ENCODE measurements at regions not wholly inside any gene's neighbourhood (a gene's known extent, or its start where the extent isn't known, plus 50 kb on each side); places are given as distances from the start of the nearest gene placed in this dataset.
"Not testable (repeated sequence)": the region's sequence is repeated elsewhere in the genome, so short reads cannot be mapped to it uniquely, and the experiment has no call there.

DNA sequence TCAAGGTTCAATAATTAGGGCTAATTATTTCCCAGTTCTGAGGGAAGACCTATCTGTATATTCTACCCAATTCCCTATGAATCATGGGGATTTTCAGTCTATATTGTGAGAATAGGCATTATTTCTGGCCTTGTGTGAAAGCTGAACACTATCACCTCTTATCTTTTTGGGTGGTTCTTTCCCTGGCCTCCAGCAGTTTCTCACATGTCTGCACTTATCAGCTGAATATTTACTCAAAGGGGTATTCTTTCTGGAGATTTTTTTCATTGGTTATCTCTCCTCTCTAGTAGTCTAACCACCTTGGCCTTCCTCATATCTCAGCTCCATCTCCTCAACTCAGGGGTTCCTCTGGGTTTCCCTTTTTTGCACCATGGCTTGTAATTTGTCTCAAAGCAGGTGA is 64.9 kb upstream of the LIFR start:
- H4K20me1 ChIP-seq (ENCODE audit: insufficient read depth, low read length) = no peaks in the 10 kb centered on the region
- no peaks in the 10 kb centered on the region for H3K9me3 Mint-ChIP-seq (ENCODE audit: unreplicated experiment)
- H3K4me1 ChIP-seq (ENCODE audit: insufficient read depth, low read length) = no peaks in the 10 kb centered on the region
- H3K9me3 ChIP-seq (ENCODE audit: insufficient read depth, low read depth, low read length) = no peaks in the 10 kb centered on the region
- no peak overlapping the region for H3K4me3 Mint-ChIP-seq (ENCODE audit: unreplicated experiment)
- no peak for TF ChIP-seq EZH2 (IDR thresholded peaks at IDR 0.05; ENCODE audit: insufficient read depth, low read length)
- TF ChIP-seq, protein P1, sequence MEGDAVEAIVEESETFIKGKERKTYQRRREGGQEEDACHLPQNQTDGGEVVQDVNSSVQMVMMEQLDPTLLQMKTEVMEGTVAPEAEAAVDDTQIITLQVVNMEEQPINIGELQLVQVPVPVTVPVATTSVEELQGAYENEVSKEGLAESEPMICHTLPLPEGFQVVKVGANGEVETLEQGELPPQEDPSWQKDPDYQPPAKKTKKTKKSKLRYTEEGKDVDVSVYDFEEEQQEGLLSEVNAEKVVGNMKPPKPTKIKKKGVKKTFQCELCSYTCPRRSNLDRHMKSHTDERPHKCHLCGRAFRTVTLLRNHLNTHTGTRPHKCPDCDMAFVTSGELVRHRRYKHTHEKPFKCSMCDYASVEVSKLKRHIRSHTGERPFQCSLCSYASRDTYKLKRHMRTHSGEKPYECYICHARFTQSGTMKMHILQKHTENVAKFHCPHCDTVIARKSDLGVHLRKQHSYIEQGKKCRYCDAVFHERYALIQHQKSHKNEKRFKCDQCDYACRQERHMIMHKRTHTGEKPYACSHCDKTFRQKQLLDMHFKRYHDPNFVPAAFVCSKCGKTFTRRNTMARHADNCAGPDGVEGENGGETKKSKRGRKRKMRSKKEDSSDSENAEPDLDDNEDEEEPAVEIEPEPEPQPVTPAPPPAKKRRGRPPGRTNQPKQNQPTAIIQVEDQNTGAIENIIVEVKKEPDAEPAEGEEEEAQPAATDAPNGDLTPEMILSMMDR (IDR thresholded peaks at IDR 0.05; ENCODE audit: insufficient read depth, low read depth, low read length) = no peak
- no peaks in the 10 kb centered on the region for H3K27me3 Mint-ChIP-seq (ENCODE audit: low read depth, unreplicated experiment)
- H3K79me2 ChIP-seq (ENCODE audit: insufficient read depth, low read length) = no peaks in the 10 kb centered on the region
- no peak overlapping the region for H2AFZ ChIP-seq (ENCODE audit: low read depth, low read length)
- H3K4me2 ChIP-seq (ENCODE audit: low read length) = no peak overlapping the region
- H3K36me3 Mint-ChIP-seq (ENCODE audit: low read depth, unreplicated experiment) = no peaks in the 10 kb centered on the region
- H3K27me3 ChIP-seq (ENCODE audit: insufficient read depth, low read length) = no peaks in the 10 kb centered on the region
- DNase-seq (ENCODE audit: low read depth) (no peak), FAIRE-seq (no peak)
- no peak overlapping the region for H3K4me3 ChIP-seq (ENCODE audit: insufficient read depth, low read depth, low read length)
- H3K4me1 Mint-ChIP-seq (ENCODE audit: low read depth, unreplicated experiment) = peaks cover 1% of the 10 kb centered on the region
- no peak overlapping the region for H3K27ac ChIP-seq (ENCODE audit: low read depth, low read length)
- no peak overlapping the region for H3K9ac ChIP-seq (ENCODE audit: low read length)
- no peaks in the 10 kb centered on the region for H3K36me3 ChIP-seq (ENCODE audit: insufficient read depth, low read length)
- H3K27ac Mint-ChIP-seq (ENCODE audit: unreplicated experiment) = no peak overlapping the region

GRCh38 chr5:38621840-38622437 is 65.5 kb upstream of the LIFR start:
- Histone ChIP-seq H2AFZ (ENCODE audit: low read depth, low read length) (no peak overlapping the region), H3K4me3 (ENCODE audit: insufficient read depth, low read depth, low read length) (no peak overlapping the region), H3K27ac (ENCODE audit: low read depth, low read length) (no peak overlapping the region), H3K27me3 (ENCODE audit: insufficient read depth, low read length) (no peaks in the 10 kb centered on the region), H3K79me2 (ENCODE audit: insufficient read depth, low read length) (no peaks in the 10 kb centered on the region), H3K36me3 (ENCODE audit: insufficient read depth, low read length) (no peaks in the 10 kb centered on the region), H4K20me1 (ENCODE audit: insufficient read depth, low read length) (no peaks in the 10 kb centered on the region), H3K9ac (ENCODE audit: low read length) (no peak overlapping the region), H3K4me1 (ENCODE audit: insufficient read depth, low read length) (no peaks in the 10 kb centered on the region), H3K9me3 (ENCODE audit: insufficient read depth, low read depth, low read length) (no peaks in the 10 kb centered on the region), H3K4me2 (ENCODE audit: low read length) (no peak overlapping the region)
- no peak for DNase-seq (ENCODE audit: low read depth)
- FAIRE-seq = no peak
- Mint-ChIP-seq H3K27ac (ENCODE audit: unreplicated experiment) (no peak overlapping the region), H3K9me3 (ENCODE audit: unreplicated experiment) (no peaks in the 10 kb centered on the region), H3K27me3 (ENCODE audit: low read depth, unreplicated experiment) (no peaks in the 10 kb centered on the region), H3K4me1 (ENCODE audit: low read depth, unreplicated experiment) (peaks cover 1% of the 10 kb centered on the region), H3K36me3 (ENCODE audit: low read depth, unreplicated experiment) (no peaks in the 10 kb centered on the region), H3K4me3 (ENCODE audit: unreplicated experiment) (no peak overlapping the region)
- TF ChIP-seq EZH2 (IDR thresholded peaks at IDR 0.05; ENCODE audit: insufficient read depth, low read length) = no peak
- TF ChIP-seq, protein P1 (IDR thresholded peaks at IDR 0.05; ENCODE audit: insufficient read depth, low read depth, low read length) = no peak

DNA sequence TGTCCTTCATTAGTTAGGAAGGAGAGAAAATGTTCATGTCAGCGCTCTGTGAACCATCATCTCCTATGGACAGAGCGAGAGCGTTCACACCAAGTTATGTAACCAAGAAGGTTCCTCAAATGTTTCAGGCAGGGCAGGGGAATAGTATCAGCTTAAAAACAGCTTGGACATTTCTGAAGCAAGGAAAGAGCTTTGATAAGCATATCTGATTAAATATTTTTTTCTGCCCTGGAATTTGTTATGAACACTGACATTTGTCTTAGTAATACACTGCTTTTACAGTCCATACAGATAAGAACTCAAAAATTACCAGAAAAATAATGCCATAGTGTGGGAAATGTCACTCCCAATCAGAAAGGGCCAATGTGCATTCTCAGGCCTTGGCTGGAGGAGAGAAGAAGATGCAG is 66.3 kb upstream of the LIFR start:
- no peaks in the 10 kb centered on the region for H3K79me2 ChIP-seq (ENCODE audit: insufficient read depth, low read length)
- H3K9me3 Mint-ChIP-seq (ENCODE audit: unreplicated experiment) = no peaks in the 10 kb centered on the region
- no peak overlapping the region for H3K4me3 Mint-ChIP-seq (ENCODE audit: unreplicated experiment)
- peaks cover 1% of the 10 kb centered on the region for H3K4me1 Mint-ChIP-seq (ENCODE audit: low read depth, unreplicated experiment)
- no peak for TF ChIP-seq EZH2 (IDR thresholded peaks at IDR 0.05; ENCODE audit: insufficient read depth, low read length)
- TF ChIP-seq, protein P1 (IDR thresholded peaks at IDR 0.05; ENCODE audit: insufficient read depth, low read depth, low read length) = no peak
- no peaks in the 10 kb centered on the region for H3K27me3 Mint-ChIP-seq (ENCODE audit: low read depth, unreplicated experiment)
- H3K27ac Mint-ChIP-seq (ENCODE audit: unreplicated experiment) = no peak overlapping the region
- FAIRE-seq (no peak), DNase-seq (ENCODE audit: low read depth) (no peak)
- no peaks in the 10 kb centered on the region for H3K4me1 ChIP-seq (ENCODE audit: insufficient read depth, low read length)
- H3K27ac ChIP-seq (ENCODE audit: low read depth, low read length) = no peak overlapping the region
- no peaks in the 10 kb centered on the region for H4K20me1 ChIP-seq (ENCODE audit: insufficient read depth, low read length)
- H2AFZ ChIP-seq (ENCODE audit: low read depth, low read length) = no peak overlapping the region
- no peak overlapping the region for H3K4me2 ChIP-seq (ENCODE audit: low read length)
- no peak overlapping the region for H3K9ac ChIP-seq (ENCODE audit: low read length)
- no peaks in the 10 kb centered on the region for H3K36me3 ChIP-seq (ENCODE audit: insufficient read depth, low read length)
- H3K36me3 Mint-ChIP-seq (ENCODE audit: low read depth, unreplicated experiment) = no peaks in the 10 kb centered on the region
- no peaks in the 10 kb centered on the region for H3K27me3 ChIP-seq (ENCODE audit: insufficient read depth, low read length)
- no peak overlapping the region for H3K4me3 ChIP-seq (ENCODE audit: insufficient read depth, low read depth, low read length)
- H3K9me3 ChIP-seq (ENCODE audit: insufficient read depth, low read depth, low read length) = no peaks in the 10 kb centered on the region

DNA sequence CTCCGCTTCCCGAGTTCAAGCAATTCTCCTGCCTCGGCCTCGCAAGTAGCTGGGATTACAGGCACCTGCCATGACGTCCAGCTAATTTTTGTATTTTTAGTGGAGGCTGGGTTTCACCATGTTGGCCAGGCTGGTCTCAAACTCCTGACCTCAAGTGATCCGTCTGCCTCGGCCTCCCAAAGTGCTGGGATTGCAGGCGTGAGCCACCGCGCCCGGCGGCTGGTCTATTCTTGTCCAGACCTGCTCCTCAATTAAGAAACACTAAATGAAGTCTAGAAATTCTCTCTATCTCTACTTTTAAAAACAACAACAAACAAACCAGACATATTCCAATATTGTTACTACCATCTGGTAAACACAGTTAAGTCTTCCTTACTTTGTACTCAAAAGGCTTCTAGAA is 68.1 kb upstream of the LIFR start:
- not testable (repeated sequence) for H3K27ac ChIP-seq (ENCODE audit: low read depth, low read length); H2AFZ ChIP-seq (ENCODE audit: low read depth, low read length); H3K9me3 ChIP-seq (ENCODE audit: insufficient read depth, low read depth, low read length); H3K9ac ChIP-seq (ENCODE audit: low read length); H3K27ac Mint-ChIP-seq (ENCODE audit: unreplicated experiment); H3K36me3 ChIP-seq (ENCODE audit: insufficient read depth, low read length); H3K79me2 ChIP-seq (ENCODE audit: insufficient read depth, low read length); H3K4me2 ChIP-seq (ENCODE audit: low read length); H4K20me1 ChIP-seq (ENCODE audit: insufficient read depth, low read length); H3K36me3 Mint-ChIP-seq (ENCODE audit: low read depth, unreplicated experiment); H3K4me3 ChIP-seq (ENCODE audit: insufficient read depth, low read depth, low read length); H3K27me3 Mint-ChIP-seq (ENCODE audit: low read depth, unreplicated experiment); H3K27me3 ChIP-seq (ENCODE audit: insufficient read depth, low read length); H3K4me1 Mint-ChIP-seq (ENCODE audit: low read depth, unreplicated experiment); H3K4me1 ChIP-seq (ENCODE audit: insufficient read depth, low read length); H3K9me3 Mint-ChIP-seq (ENCODE audit: unreplicated experiment); DNase-seq (ENCODE audit: low read depth); H3K4me3 Mint-ChIP-seq (ENCODE audit: unreplicated experiment); FAIRE-seq

Measured in astrocyte (in vitro differentiated cells and primary cell).